Inferior parietal cortex (tissue), 1 donor: ENCODE measurements at regions not wholly inside any gene's neighbourhood (a gene's known extent, or its start where the extent isn't known, plus 50 kb on each side); places are given as distances from the start of the nearest gene placed in this dataset.
A peak's percentile ranks its signal among the peaks of the same experiment; 100 is the strongest.

ENCODE experiments used
- DNase-seq: peaks from one replicate; pipeline ENCODE4 v3.0.0-alpha.2; 2016; ENCODE audit errors: extremely low spot score

GRCh38 chr2:190783513-190784263 is 96.9 kb upstream of the GLS start:
- no peak for DNase-seq

GRCh38 chr2:190785334-190785733 is 95.3 kb upstream of the GLS start:
- DNase-seq, result no peak

DNA sequence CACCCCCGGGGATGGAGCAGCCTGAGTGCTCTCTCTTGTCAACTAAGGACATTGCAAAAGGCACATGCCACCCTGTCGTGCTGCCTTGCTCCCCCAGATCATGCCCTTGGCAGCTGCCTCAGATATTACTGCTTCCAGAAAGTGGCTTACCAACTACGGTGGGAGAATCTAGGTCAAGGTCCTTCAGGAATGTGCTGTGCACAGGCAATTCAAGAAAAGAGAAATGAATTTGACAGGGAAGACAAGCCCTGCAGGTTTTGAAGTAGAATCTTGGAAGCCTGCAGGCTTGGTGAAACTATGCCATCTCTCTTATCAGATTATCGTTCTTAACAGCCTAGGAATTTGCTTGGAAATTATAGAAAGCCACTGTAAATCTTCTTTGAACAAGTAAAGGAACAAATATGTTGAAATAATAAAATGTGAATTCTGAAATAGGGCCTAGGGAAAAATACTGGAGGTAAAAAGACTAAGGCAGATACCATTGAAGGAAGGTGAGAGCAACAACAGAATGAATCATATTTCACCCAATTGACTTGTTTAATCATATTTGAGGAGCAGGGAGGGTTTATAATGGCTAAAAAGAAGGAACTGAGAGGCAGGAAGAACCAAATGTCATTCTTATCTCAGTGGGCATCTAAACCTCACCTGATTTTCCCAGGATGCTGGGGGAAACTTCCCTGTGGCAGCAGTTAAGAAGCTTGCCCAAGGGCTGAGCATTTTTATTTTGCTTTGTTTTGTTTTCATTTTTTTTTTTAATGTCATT is 94.0 kb upstream of the GLS start:
- DNase-seq, result no peak

- no peak for DNase-seq
These were observed 92.8 kb upstream of the GLS start for GRCh38 chr2:190787743-190788235.

DNA sequence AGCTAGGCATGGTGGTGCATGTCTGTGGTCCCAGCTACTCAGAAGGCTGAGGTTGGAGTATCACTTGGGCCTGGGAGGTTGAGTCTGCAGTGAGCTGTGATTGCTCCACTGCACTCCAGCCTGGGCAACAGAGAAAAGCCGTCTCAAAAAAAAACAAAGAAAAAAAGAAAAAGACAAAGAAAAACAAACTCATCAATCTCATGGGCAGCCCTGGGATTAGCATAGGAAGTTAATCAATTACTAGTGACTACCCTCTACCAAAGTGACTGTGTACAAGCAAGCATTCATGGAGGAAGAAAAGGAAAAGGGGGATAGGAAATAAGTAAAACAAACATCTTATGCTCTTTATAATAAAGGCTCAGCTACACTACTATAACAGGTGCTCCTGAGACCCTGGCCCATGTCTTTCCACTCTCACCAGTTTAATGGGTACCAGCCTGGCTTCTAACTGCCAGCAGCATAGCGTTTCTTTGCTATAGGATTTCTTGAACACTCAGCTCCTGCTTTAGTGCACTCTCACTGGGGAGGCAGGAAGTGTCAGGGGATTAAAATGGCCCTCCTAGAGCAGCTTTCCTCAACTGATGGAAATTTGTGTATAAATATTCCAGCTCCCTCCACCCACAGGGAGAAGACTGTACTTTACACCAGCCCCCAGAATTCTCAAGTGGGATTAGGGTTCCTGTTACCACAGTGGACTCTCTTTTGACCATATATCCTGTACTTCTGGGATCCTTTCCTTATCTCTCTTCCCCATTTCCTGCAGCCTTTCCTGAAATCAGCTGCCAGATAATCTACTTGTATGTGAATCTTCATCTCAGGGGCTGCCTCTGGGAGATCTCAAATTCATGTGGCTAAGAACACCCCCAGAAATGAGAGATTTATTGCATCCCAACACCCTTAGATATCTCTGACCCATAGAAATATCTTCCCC is 91.3 kb upstream of the GLS start:
- no peak for DNase-seq

GRCh38 chr2:190791347-190791975 is 89.2 kb upstream of the GLS start:
- DNase-seq, result peak; percentile 32

- no peak for DNase-seq
These were observed 88.5 kb upstream of the GLS start for GRCh38 chr2:190791976-190792575.

DNA sequence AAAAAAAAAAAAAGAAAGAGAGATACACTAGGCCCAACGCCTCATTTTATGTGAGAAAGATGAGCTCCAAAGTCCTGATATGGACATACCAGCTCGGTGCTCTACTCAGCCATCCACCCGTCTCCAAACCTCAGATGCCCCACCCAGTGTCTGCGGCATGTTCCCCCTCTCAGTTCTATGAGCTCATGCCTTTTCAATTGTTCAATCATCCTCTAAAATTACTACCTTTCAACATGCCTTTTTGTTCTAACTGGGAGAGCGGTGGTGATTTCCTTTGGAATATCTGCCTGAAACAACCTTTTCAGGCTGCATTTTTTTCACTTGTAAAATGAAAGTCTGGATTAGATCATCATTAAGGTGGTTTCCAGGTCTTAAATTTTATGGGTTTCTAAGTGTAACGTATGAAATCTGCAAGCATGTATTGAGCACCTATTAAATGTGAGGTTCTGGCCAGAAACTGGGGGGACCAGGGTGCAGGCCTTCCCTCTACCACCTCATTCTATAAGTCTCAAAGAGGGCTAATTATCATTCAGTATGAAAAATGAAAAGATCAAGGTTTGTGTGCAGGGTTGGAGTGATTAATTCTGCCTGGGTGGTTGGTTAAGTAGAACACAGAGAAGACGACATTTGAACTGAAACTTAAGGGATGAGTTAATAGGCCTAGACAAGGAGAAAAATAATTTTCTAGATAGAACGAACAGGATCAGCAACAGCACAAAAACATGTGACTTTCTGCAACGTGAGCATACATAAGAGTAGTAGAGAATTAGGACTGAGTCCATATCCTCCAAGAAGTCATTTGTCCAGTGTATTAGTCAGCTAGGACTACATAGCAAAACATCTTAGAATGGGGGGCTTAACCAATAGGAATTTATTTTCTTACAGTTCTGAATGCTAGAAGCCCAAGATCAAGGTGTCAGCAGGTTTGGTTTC is 87.4 kb upstream of the GLS start:
- DNase-seq, result no peak

DNA sequence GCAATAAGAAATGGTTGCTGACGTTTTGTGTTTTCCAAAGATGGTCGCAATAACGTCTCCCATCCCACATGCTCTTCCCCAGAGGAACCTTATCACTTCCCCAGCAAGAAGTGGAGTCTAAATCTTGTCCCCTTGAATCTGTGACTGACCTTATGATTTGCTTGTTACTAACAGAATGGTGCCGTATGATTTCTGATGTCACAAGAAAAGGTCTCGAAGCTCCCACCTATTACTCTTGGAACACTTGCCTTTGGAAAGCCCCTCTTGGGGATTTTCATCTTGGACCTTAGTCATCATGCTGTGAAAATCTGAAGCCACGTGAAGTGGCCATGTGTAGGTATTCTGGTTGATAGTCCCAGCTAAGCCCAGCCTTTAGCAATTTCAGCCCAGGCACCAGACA is 86.2 kb upstream of the GLS start:
- no peak for DNase-seq

GRCh38 chr2:190794790-190795189 is 85.8 kb upstream of the GLS start:
- no peak for DNase-seq

GRCh38 chr2:190795686-190796085 is 84.9 kb upstream of the GLS start:
- no peak for DNase-seq

GRCh38 chr2:190799999-190800398 is 80.6 kb upstream of the GLS start:
- no peak for DNase-seq

DNA sequence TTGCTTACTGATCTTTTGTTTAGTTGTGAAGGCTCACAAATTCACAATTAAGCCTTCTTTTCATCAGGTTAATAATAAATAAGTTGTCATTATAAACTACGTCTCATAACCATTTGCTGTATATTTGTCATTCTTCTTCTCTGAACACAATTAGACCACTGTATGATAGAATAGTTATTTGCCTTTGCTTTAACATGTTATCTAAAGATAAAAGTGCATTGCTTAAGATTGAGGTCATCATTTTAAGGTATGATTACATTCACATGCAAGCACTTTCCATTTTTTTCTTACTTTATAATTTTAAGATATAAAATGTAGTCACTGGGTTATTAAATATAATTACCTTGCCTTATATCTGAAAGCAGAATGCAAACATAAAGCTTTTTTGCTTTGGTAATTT is 80.1 kb upstream of the GLS start:
- no peak for DNase-seq

DNA sequence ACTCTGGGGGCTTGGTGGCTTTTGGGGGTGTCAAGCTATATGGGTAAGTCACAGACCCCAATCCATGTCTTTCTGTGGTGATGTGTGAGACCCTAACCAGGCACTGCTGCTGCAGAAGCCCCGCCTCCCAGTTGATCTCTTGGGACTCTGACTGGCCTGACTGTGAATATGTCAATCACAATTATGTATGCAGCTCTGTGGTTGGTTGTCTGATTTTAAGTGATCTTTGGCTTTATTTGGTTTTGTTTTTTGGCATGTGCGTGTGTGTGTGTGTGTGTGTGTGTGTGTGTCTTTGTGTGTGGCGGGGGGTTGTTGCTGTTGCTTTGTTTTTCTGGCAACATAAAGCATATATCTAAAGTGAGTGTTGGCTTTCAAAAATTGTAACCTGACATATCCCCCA is 78.5 kb upstream of the GLS start:
- DNase-seq, result no peak

DNA sequence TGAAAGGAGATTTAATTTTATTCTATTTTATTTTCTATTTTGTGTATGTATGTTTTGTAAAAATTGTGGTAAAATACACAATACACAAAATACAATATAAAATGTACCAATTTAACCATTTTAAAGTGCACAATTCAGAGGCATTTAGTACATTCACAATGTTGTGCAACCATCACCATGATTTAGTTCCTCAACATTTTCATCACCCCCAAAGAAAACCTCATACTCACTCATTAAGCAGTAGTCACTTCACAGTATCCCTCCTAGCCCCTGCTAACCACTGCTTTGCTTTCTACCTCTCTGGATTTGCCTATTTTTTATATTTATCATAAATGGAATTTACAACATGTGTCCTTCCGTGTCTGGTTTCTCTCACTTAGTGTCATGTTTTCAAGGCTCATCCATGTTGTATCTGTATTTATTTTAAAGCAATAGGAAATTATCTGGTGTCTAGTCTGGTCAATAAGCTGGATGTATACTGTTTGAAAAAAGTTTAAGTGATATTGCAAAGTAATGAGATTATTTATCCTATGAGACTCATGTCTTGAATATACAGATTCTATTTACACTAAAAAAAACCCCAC is 77.9 kb upstream of the GLS start:
- no peak for DNase-seq

GRCh38 chr2:190804182-190804795 is 76.3 kb upstream of the GLS start:
- DNase-seq, result peak; percentile 65

GRCh38 chr2:190805126-190805525 is 75.5 kb upstream of the GLS start:
- DNase-seq, result no peak

DNA sequence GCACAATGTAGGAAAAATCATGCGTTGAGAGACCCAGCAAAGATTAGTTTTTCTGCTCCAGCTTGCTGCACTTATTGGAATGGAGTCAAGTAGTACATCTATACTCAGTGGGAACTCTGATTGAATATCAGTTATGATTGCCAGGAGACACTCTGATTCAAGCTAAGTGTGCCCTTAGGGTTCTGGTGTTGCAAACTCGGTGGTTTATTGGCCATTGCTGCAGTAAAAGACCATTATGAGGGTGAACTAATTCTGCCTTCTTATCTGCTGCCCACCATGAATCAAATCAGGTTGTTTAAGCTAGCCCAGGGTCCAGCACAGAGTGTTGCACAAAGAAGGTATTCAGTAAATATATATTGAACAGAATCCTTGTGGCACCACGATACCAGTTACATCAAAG is 74.8 kb upstream of the GLS start:
- DNase-seq, result no peak

GRCh38 chr2:190807886-190808285 is 72.7 kb upstream of the GLS start:
- DNase-seq, result no peak
